SK-N-SH (cell line): ENCODE measurements at regions not wholly inside any gene's neighbourhood (a gene's known extent, or its start where the extent isn't known, plus 50 kb on each side); places are given as distances from the start of the nearest gene placed in this dataset.

ENCODE experiments used
- CTCF ChIA-PET: fragments of 300-600, 350-600 bp; formaldehyde crosslinking; extraction: SDS; loops from one replicate; lab custom pipeline; 2021; lab: Yijun Ruan, JAX
- POLR2A ChIA-PET: fragments of 350-600 bp; sonication (Branson Sonifier 250); formaldehyde crosslinking; extraction: SDS; loops from one replicate; lab custom pipeline; 2020; ENCODE audit warnings: antibody characterized with exemption, inconsistent platforms; lab: Yijun Ruan, JAX
- DNase-seq: peaks from one replicate; pipeline ENCODE4 v3.0.0; 2012
- H2AFZ ChIP-seq: fragments of 200-600 bp; sonication (generic); 2 replicates; pipeline ENCODE4 v1.8.1; 2016; ENCODE audit warnings: antibody characterized with exemption, mild to moderate bottlenecking, low read depth
- H3F3A ChIP-seq: fragments of 200-600 bp; sonication (generic); replicated peaks from 2 replicates; pipeline ENCODE3; 2016; ENCODE audit warnings: antibody characterized with exemption, mild to moderate bottlenecking; ENCODE audit not compliant: insufficient read depth
- H3K27ac ChIP-seq, 2 experiments: fragments of 200-500 bp in 1 of 2; fragments of 200-600 bp in 1 of 2; sonication (Bioruptor generic) in 1 of 2; sonication (generic), shearing (Covaris generic) in 1 of 2; 2 replicates each; pipeline versions ENCODE4 v1.5.1 to v1.6.1; 2014 to 2016; ENCODE audit warnings: low read depth in 2 of 2, inconsistent platforms in 1 of 2, low read length in 1 of 2, mild to moderate bottlenecking in 1 of 2, mixed read lengths in 1 of 2
- H3K27me3 ChIP-seq: fragments of 200-600 bp; sonication (generic), shearing (Covaris generic); 2 replicates; pipeline ENCODE4 v1.6.1; 2016; ENCODE audit warnings: mixed run types; ENCODE audit not compliant: insufficient read depth
- H3K36me3 ChIP-seq, 2 experiments: fragments of 200-500 bp in 1 of 2; fragments of 200-600 bp in 1 of 2; sonication (Bioruptor generic) in 1 of 2; sonication (generic) in 1 of 2; replicated peaks in 1 of 2; 2 replicates each; pipeline versions ENCODE3 to v1.5.1; 2014 to 2016; ENCODE audit warnings: low read length in 1 of 2, mild to moderate bottlenecking in 1 of 2; ENCODE audit not compliant: insufficient read depth in 2 of 2, control insufficient read depth in 1 of 2
- H3K4me1 ChIP-seq, 2 experiments: fragments of 200-500 bp in 1 of 2; fragments of 200-600 bp in 1 of 2; sonication (Bioruptor generic) in 1 of 2; sonication (generic), shearing (Covaris generic) in 1 of 2; 2 replicates each; pipeline versions ENCODE4 v1.5.1 to v1.6.1; 2014 to 2016; ENCODE audit warnings: low read depth in 1 of 2, low read length in 1 of 2, mixed run types in 1 of 2; ENCODE audit not compliant: insufficient read depth in 2 of 2, control insufficient read depth in 1 of 2
- H3K4me2 ChIP-seq: fragments of 200-600 bp; sonication (generic), shearing (Covaris generic); 2 replicates; pipeline ENCODE4 v1.6.1; 2017; ENCODE audit warnings: mixed run types
- H3K4me3 ChIP-seq, 2 experiments: fragments of 200-500 bp in 1 of 2; fragments of 200-600 bp in 1 of 2; sonication (Bioruptor generic) in 1 of 2; sonication (generic), shearing (Covaris generic) in 1 of 2; 2 replicates each; pipeline versions ENCODE4 v1.5.1 to v1.8.1; 2014 to 2016; ENCODE audit warnings: low read depth in 2 of 2, inconsistent platforms in 1 of 2, low read length in 1 of 2, mild to moderate bottlenecking in 1 of 2, mixed read lengths in 1 of 2, moderate library complexity in 1 of 2
- H3K79me2 ChIP-seq: fragments of 200-600 bp; sonication (generic); 2 replicates; pipeline ENCODE4 v1.8.1; 2017; ENCODE audit warnings: mild to moderate bottlenecking; ENCODE audit not compliant: insufficient read depth
- H3K9ac ChIP-seq: fragments of 200-600 bp; sonication (generic); 2 replicates; pipeline ENCODE4 v1.6.1; 2017; ENCODE audit warnings: mixed run types
- H3K9me2 ChIP-seq: fragments of 200-600 bp; sonication (generic); 2 replicates; pipeline ENCODE4 v1.6.1; 2017; ENCODE audit warnings: mixed run types
- H3K9me3 ChIP-seq: fragments of 200-600 bp; sonication (generic); 2 replicates; pipeline ENCODE4 v1.6.1; 2017; ENCODE audit warnings: mixed run types, mild to moderate bottlenecking, moderate library complexity
- H4K20me1 ChIP-seq: fragments of 200-600 bp; sonication (generic); 2 replicates; pipeline ENCODE4 v1.6.1; 2017; ENCODE audit warnings: mild to moderate bottlenecking, mixed run types; ENCODE audit not compliant: insufficient read depth
- CHD2 ChIP-seq: fragments of 150-350 bp; IDR thresholded peaks from 2 replicates; pipeline ENCODE4 v1.6.1; 2018; ENCODE audit warnings: low read length; ENCODE audit not compliant: partially characterized antibody
- EP300 ChIP-seq, 2 experiments: IDR thresholded peaks; 2 replicates each; pipeline versions ENCODE4 v1.4.0 to v1.6.1; 2012; ENCODE audit warnings: borderline replicate concordance in 1 of 2, low read depth in 1 of 2, low read length in 1 of 2
- EZH2phosphoT487 ChIP-seq: fragments of 200-600 bp; sonication (generic); IDR thresholded peaks from 2 replicates; pipeline ENCODE4 v1.6.1; 2017; ENCODE audit warnings: low read depth, mixed run types, mild to moderate bottlenecking, antibody characterized with exemption, moderate library complexity, borderline replicate concordance
- FOXM1 ChIP-seq: IDR thresholded peaks from 2 replicates; pipeline ENCODE4 v1.4.0; 2012; ENCODE audit warnings: low read depth, mild to moderate bottlenecking
- GATA2 ChIP-seq: sonication (generic); formaldehyde crosslinking; IDR thresholded peaks from 2 replicates; pipeline ENCODE4 v1.5.0; 2020; ENCODE audit warnings: mild to moderate bottlenecking, missing genetic modification reagents
- MEF2A ChIP-seq: IDR thresholded peaks from 2 replicates; pipeline ENCODE4 v1.4.0; 2012; ENCODE audit warnings: low read depth, borderline replicate concordance
- NRF1 ChIP-seq: IDR thresholded peaks from 2 replicates; pipeline ENCODE4 v1.6.1; 2012; ENCODE audit warnings: low read depth, mild to moderate bottlenecking, low read length
- RFX5 ChIP-seq: IDR thresholded peaks from 2 replicates; pipeline ENCODE4 v1.6.1; 2012; ENCODE audit warnings: mild to moderate bottlenecking, improper control_type of control experiment, low read length
- RXRA ChIP-seq: IDR thresholded peaks from 2 replicates; pipeline ENCODE4 v1.4.0; 2012; ENCODE audit warnings: low read depth, mild to moderate bottlenecking, borderline replicate concordance
- TAF1 ChIP-seq: IDR thresholded peaks from 2 replicates; pipeline ENCODE4 v1.6.1; 2012; ENCODE audit warnings: low read depth, mild to moderate bottlenecking, low read length, moderate library complexity, borderline replicate concordance
- USF2 ChIP-seq: fragments of 150-350 bp; IDR thresholded peaks from 2 replicates; pipeline ENCODE4 v1.6.1; 2017; ENCODE audit warnings: antibody characterized with exemption, low read length, low read depth, borderline replicate concordance
- WGBS: methylation state at CpG from one replicate; pipeline ENCODE4 v1.1.6; 2017; ENCODE audit warnings: low lambda C conversion rate; 5-methylcytosine and 5-hydroxymethylcytosine counted together
- TF ChIP-seq, protein P1 (sequence below): IDR thresholded peaks from 2 replicates; pipeline ENCODE4 v1.6.1; 2012; ENCODE audit warnings: mild to moderate bottlenecking, low read depth, low read length, moderate library complexity
- TF ChIP-seq, protein P2 (sequence below): fragments of 150-350 bp; IDR thresholded peaks from 2 replicates; pipeline ENCODE4 v1.6.1; 2016; ENCODE audit warnings: mild to moderate bottlenecking, low read depth, low read length
- TF ChIP-seq, protein P3 (sequence below): fragments of 200-600 bp; sonication (generic); IDR thresholded peaks from 2 replicates; pipeline ENCODE4 v1.6.1; 2017; ENCODE audit warnings: antibody characterized with exemption, mild to moderate bottlenecking, moderate library complexity
- TF ChIP-seq, protein P4 (sequence below): IDR thresholded peaks from 2 replicates; pipeline ENCODE4 v1.4.0; 2012; ENCODE audit warnings: low read depth, borderline replicate concordance

- TF ChIP-seq, protein P1, sequence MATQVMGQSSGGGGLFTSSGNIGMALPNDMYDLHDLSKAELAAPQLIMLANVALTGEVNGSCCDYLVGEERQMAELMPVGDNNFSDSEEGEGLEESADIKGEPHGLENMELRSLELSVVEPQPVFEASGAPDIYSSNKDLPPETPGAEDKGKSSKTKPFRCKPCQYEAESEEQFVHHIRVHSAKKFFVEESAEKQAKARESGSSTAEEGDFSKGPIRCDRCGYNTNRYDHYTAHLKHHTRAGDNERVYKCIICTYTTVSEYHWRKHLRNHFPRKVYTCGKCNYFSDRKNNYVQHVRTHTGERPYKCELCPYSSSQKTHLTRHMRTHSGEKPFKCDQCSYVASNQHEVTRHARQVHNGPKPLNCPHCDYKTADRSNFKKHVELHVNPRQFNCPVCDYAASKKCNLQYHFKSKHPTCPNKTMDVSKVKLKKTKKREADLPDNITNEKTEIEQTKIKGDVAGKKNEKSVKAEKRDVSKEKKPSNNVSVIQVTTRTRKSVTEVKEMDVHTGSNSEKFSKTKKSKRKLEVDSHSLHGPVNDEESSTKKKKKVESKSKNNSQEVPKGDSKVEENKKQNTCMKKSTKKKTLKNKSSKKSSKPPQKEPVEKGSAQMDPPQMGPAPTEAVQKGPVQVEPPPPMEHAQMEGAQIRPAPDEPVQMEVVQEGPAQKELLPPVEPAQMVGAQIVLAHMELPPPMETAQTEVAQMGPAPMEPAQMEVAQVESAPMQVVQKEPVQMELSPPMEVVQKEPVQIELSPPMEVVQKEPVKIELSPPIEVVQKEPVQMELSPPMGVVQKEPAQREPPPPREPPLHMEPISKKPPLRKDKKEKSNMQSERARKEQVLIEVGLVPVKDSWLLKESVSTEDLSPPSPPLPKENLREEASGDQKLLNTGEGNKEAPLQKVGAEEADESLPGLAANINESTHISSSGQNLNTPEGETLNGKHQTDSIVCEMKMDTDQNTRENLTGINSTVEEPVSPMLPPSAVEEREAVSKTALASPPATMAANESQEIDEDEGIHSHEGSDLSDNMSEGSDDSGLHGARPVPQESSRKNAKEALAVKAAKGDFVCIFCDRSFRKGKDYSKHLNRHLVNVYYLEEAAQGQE, result no peak
- no peak for TF ChIP-seq MEF2A
- TF ChIP-seq, protein P2, sequence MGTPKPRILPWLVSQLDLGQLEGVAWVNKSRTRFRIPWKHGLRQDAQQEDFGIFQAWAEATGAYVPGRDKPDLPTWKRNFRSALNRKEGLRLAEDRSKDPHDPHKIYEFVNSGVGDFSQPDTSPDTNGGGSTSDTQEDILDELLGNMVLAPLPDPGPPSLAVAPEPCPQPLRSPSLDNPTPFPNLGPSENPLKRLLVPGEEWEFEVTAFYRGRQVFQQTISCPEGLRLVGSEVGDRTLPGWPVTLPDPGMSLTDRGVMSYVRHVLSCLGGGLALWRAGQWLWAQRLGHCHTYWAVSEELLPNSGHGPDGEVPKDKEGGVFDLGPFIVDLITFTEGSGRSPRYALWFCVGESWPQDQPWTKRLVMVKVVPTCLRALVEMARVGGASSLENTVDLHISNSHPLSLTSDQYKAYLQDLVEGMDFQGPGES, result no peak
- TF ChIP-seq CHD2, result no peak
- no peak for TF ChIP-seq RFX5
- TF ChIP-seq TAF1, result no peak
- TF ChIP-seq RXRA, result no peak
- no peak for TF ChIP-seq EZH2phosphoT487
- ChIA-PET POLR2A (no interaction called here), CTCF (no interaction called here)
- H3K9me2 ChIP-seq, result no peaks in the 10 kb centered on the region
- H3K36me3 ChIP-seq, result no peaks in the 10 kb centered on the region
- H3K4me1 ChIP-seq, result no peaks in the 10 kb centered on the region
- H3K9ac ChIP-seq, result no peak overlapping the region
- no peak overlapping the region for H3K4me2 ChIP-seq
- DNase-seq, result no peak
- H3K27me3 ChIP-seq, result no peaks in the 10 kb centered on the region
- no peaks in the 10 kb centered on the region for H3F3A ChIP-seq
- H4K20me1 ChIP-seq, result no peaks in the 10 kb centered on the region
- no peak overlapping the region for H2AFZ ChIP-seq
- H3K9me3 ChIP-seq, result no peaks in the 10 kb centered on the region
- H3K79me2 ChIP-seq, result no peaks in the 10 kb centered on the region
- H3K4me3 ChIP-seq, result no peak overlapping the region
- 13% methylated on average over 4 of the region's 4 CpGs for WGBS
- no peak overlapping the region for H3K27ac ChIP-seq
These were observed 355.0 kb downstream of the SH3BGRL start for GRCh38 chrX:81556880-81557279.

DNA sequence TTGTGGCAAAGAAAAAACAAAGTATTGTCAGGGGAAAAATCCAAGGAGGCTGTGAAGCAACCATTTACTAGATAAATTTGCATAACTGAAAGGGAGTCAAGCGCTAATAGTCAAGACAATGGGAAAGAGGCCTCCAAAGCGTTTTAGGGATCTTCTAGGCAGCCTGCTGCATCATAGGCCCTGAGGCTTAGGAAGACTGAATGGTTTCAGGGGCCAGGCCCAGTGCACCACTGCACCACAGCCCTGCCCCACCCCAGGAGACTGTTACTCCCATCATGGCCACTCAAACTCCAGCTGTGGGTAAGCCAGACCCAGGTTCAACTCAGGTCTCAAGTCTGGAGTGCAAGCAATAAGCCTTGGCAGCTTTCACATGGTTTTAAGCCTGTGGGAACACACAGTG lies 362.9 kb downstream of the SH3BGRL start:
- CTCF ChIA-PET, result no interaction called here
- Histone ChIP-seq H3K4me1 (no peaks in the 10 kb centered on the region), H2AFZ (no peak overlapping the region), H3K9me2 (no peaks in the 10 kb centered on the region), H4K20me1 (no peaks in the 10 kb centered on the region), H3K27ac (no peak overlapping the region), H3K4me2 (no peak overlapping the region), H3K9ac (no peak overlapping the region), H3K36me3 (no peaks in the 10 kb centered on the region), H3K27me3 (no peaks in the 10 kb centered on the region), H3F3A (no peaks in the 10 kb centered on the region), H3K9me3 (no peaks in the 10 kb centered on the region), H3K79me2 (no peaks in the 10 kb centered on the region), H3K4me3 (no peak overlapping the region)
- DNase-seq, result no peak
- WGBS, result 0% methylated on average over 2 of the region's 2 CpGs
- POLR2A ChIA-PET, result no interaction called here
- TF ChIP-seq EZH2phosphoT487 (no peak), FOXM1 (no peak), NRF1 (no peak), EP300 (IDR thresholded peaks at IDR 0.05; ENCODE audit: borderline replicate concordance in 1 of 2, low read depth in 1 of 2, low read length in 1 of 2) (no peak), GATA2 (CRISPR knock-in tag) (no peak), USF2 (no peak), RXRA (no peak)
- TF ChIP-seq, protein P3, sequence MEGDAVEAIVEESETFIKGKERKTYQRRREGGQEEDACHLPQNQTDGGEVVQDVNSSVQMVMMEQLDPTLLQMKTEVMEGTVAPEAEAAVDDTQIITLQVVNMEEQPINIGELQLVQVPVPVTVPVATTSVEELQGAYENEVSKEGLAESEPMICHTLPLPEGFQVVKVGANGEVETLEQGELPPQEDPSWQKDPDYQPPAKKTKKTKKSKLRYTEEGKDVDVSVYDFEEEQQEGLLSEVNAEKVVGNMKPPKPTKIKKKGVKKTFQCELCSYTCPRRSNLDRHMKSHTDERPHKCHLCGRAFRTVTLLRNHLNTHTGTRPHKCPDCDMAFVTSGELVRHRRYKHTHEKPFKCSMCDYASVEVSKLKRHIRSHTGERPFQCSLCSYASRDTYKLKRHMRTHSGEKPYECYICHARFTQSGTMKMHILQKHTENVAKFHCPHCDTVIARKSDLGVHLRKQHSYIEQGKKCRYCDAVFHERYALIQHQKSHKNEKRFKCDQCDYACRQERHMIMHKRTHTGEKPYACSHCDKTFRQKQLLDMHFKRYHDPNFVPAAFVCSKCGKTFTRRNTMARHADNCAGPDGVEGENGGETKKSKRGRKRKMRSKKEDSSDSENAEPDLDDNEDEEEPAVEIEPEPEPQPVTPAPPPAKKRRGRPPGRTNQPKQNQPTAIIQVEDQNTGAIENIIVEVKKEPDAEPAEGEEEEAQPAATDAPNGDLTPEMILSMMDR, result no peak
- TF ChIP-seq, protein P2, result no peak
- TF ChIP-seq, protein P4, sequence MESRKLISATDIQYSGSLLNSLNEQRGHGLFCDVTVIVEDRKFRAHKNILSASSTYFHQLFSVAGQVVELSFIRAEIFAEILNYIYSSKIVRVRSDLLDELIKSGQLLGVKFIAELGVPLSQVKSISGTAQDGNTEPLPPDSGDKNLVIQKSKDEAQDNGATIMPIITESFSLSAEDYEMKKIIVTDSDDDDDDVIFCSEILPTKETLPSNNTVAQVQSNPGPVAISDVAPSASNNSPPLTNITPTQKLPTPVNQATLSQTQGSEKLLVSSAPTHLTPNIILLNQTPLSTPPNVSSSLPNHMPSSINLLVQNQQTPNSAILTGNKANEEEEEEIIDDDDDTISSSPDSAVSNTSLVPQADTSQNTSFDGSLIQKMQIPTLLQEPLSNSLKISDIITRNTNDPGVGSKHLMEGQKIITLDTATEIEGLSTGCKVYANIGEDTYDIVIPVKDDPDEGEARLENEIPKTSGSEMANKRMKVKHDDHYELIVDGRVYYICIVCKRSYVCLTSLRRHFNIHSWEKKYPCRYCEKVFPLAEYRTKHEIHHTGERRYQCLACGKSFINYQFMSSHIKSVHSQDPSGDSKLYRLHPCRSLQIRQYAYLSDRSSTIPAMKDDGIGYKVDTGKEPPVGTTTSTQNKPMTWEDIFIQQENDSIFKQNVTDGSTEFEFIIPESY, result no peak
